NCI-H510A treated with DMSO at 0.1 percent for 48 hours (cell line): ENCODE measurements at regions not wholly inside any gene's neighbourhood (a gene's known extent, or its start where the extent isn't known, plus 50 kb on each side); places are given as distances from the start of the nearest gene placed in this dataset.
"Not testable (repeated sequence)": the region's sequence is repeated elsewhere in the genome, so short reads cannot be mapped to it uniquely, and the experiment has no call there.

Experiments
- DNase-seq: peaks from one replicate; lab custom pipeline; 2025; lab: John Stamatoyannopoulos, UW

- DNase-seq = no peak
Measured at GRCh38 chr2:22110244-22110651, 986.5 kb downstream of the TDRD15 start.

- DNase-seq = no peak
Measured at GRCh38 chr2:22124003-22124402, 1000.2 kb downstream of the TDRD15 start.

GRCh38 chr2:22126106-22126505 is 1002.3 kb downstream of the TDRD15 start:
- no peak for DNase-seq

GRCh38 chr2:22126978-22127377 is 1003.2 kb downstream of the TDRD15 start:
- no peak for DNase-seq

- DNase-seq = no peak
Measured at GRCh38 chr2:22134421-22134820, 1010.7 kb downstream of the TDRD15 start.

GRCh38 chr2:22136446-22136845 is 1012.7 kb downstream of the TDRD15 start:
- DNase-seq = no peak

GRCh38 chr2:22143840-22144239 is 1020.1 kb downstream of the TDRD15 start:
- no peak for DNase-seq

- DNase-seq = no peak
Measured at GRCh38 chr2:22153931-22154613, 1030.3 kb downstream of the TDRD15 start.

- not testable (repeated sequence) for DNase-seq
Measured at GRCh38 chr2:22156661-22157060, 1032.9 kb downstream of the TDRD15 start.

GRCh38 chr2:22167256-22167655 is 1043.5 kb downstream of the TDRD15 start:
- no peak for DNase-seq

GRCh38 chr2:22175003-22175402 is 1051.2 kb downstream of the TDRD15 start:
- DNase-seq = no peak

GRCh38 chr2:22185251-22185650 is 1061.5 kb downstream of the TDRD15 start:
- DNase-seq = no peak

- not testable (repeated sequence) for DNase-seq
Measured at GRCh38 chr2:22186261-22186828, 1062.6 kb downstream of the TDRD15 start.

GRCh38 chr2:22189893-22190480 is 1066.2 kb downstream of the TDRD15 start:
- no peak for DNase-seq

GRCh38 chr2:22194218-22194617 is 1070.5 kb downstream of the TDRD15 start:
- no peak for DNase-seq

GRCh38 chr2:22196806-22197205 is 1073.0 kb downstream of the TDRD15 start:
- DNase-seq = no peak

- DNase-seq = peak; percentile 36
Measured at GRCh38 chr2:22198381-22199283, 1074.9 kb downstream of the TDRD15 start.

- DNase-seq = no peak
Measured at GRCh38 chr2:22199994-22200393, 1076.2 kb downstream of the TDRD15 start.

GRCh38 chr2:22209545-22209944 is 1085.8 kb downstream of the TDRD15 start:
- no peak for DNase-seq

- DNase-seq = no peak
Measured at GRCh38 chr2:22213237-22213636, 1089.5 kb downstream of the TDRD15 start.

- no peak for DNase-seq
Measured at GRCh38 chr2:22215517-22215916, 1091.7 kb downstream of the TDRD15 start.

GRCh38 chr2:22217881-22218280 is 1094.1 kb downstream of the TDRD15 start:
- no peak for DNase-seq

GRCh38 chr2:22221006-22221405 is 1097.2 kb downstream of the TDRD15 start:
- no peak for DNase-seq
